Hepatocyte (in vitro differentiated cells): ENCODE measurements at regions not wholly inside any gene's neighbourhood (a gene's known extent, or its start where the extent isn't known, plus 50 kb on each side); places are given as distances from the start of the nearest gene placed in this dataset.

Experiments used
- CTCF ChIP-seq: fragments of 200-600 bp; sonication (generic); IDR thresholded peaks from 2 replicates; pipeline ENCODE4 v1.5.1; 2016; ENCODE audit warnings: antibody characterized with exemption, mild to moderate bottlenecking; ENCODE audit not compliant: poor library complexity
- EZH2phosphoT487 ChIP-seq: fragments of 200-600 bp; sonication (generic); IDR thresholded peaks from one replicate; pipeline ENCODE4 v1.6.1; 2018; ENCODE audit warnings: antibody characterized with exemption, mild to moderate bottlenecking, low read depth, moderate library complexity; ENCODE audit not compliant: unreplicated experiment, severe bottlenecking

GRCh38 chr1:30201015-30201414 lies 522.4 kb downstream of the MATN1 start:
- TF ChIP-seq EZH2phosphoT487 (no peak), CTCF (no peak)
